H9 (cell line): ENCODE measurements at regions not wholly inside any gene's neighbourhood (a gene's known extent, or its start where the extent isn't known, plus 50 kb on each side); places are given as distances from the start of the nearest gene placed in this dataset.
"Not testable (repeated sequence)": the region's sequence is repeated elsewhere in the genome, so short reads cannot be mapped to it uniquely, and the experiment has no call there.

ENCODE experiments used
- DNase-seq: peaks from one replicate; pipeline ENCODE4 v3.0.0-alpha.2; 2017
- H2AFZ ChIP-seq: one replicate; pipeline ENCODE4 v1.6.1; 2013; ENCODE audit warnings: mild to moderate bottlenecking, low read length, control low read depth, moderate library complexity
- H2AK5ac ChIP-seq: 2 replicates; pipeline ENCODE4 v1.6.1; 2013; ENCODE audit warnings: low read length, control low read depth, mixed read lengths; ENCODE audit not compliant: insufficient read length
- H2BK120ac ChIP-seq: one replicate; pipeline ENCODE4 v1.6.1; 2013; ENCODE audit warnings: low read depth, mild to moderate bottlenecking, low read length, control low read depth, inconsistent platforms; ENCODE audit not compliant: poor library complexity, severe bottlenecking
- H2BK12ac ChIP-seq: 2 replicates; pipeline ENCODE4 v1.6.1; 2013; ENCODE audit warnings: low read length, control low read depth, mixed read lengths, low read depth; ENCODE audit not compliant: insufficient read length
- H2BK15ac ChIP-seq: 2 replicates; pipeline ENCODE4 v1.6.1; 2013; ENCODE audit warnings: low read depth, low read length, control low read depth
- H2BK20ac ChIP-seq: one replicate; pipeline ENCODE4 v1.6.1; 2013; ENCODE audit warnings: low read depth, mild to moderate bottlenecking, low read length, control low read depth, inconsistent platforms; ENCODE audit not compliant: poor library complexity, severe bottlenecking
- H2BK5ac ChIP-seq: 2 replicates; pipeline ENCODE4 v1.6.1; 2013; ENCODE audit warnings: low read length, control low read depth, mixed read lengths; ENCODE audit not compliant: insufficient read length
- H3K14ac ChIP-seq: 2 replicates; pipeline ENCODE4 v1.6.1; 2013; ENCODE audit warnings: low read length, control low read depth; ENCODE audit not compliant: insufficient read depth
- H3K18ac ChIP-seq: 2 replicates; pipeline ENCODE4 v1.6.1; 2013; ENCODE audit warnings: low read depth, mild to moderate bottlenecking, mixed read lengths, low read length, control low read depth; ENCODE audit not compliant: insufficient read length
- H3K23ac ChIP-seq: 2 replicates; pipeline ENCODE4 v1.6.1; 2013; ENCODE audit warnings: low read length, control low read depth, mixed read lengths, low read depth; ENCODE audit not compliant: insufficient read length
- H3K23me2 ChIP-seq: 2 replicates; pipeline ENCODE4 v1.6.1; 2013; ENCODE audit warnings: low read depth, mild to moderate bottlenecking, mixed read lengths, low read length, control low read depth; ENCODE audit not compliant: insufficient read length, poor library complexity, severe bottlenecking
- H3K27ac ChIP-seq: 2 replicates; pipeline ENCODE4 v1.5.1; 2013; ENCODE audit warnings: low read length, control low read depth, mixed read lengths, low read depth; ENCODE audit not compliant: insufficient read length
- H3K27me3 ChIP-seq: 2 replicates; pipeline ENCODE4 v1.6.1; 2013; ENCODE audit warnings: low read length, control low read depth, inconsistent platforms; ENCODE audit not compliant: insufficient read depth
- H3K4ac ChIP-seq: 2 replicates; pipeline ENCODE4 v1.6.1; 2013; ENCODE audit warnings: low read depth, mild to moderate bottlenecking, control low read depth, inconsistent platforms, low read length, moderate library complexity
- H3K4me1 ChIP-seq: 2 replicates; pipeline ENCODE4 v1.6.1; 2013; ENCODE audit warnings: low read length, control low read depth, inconsistent platforms; ENCODE audit not compliant: insufficient read depth
- H3K4me2 ChIP-seq: 2 replicates; pipeline ENCODE4 v1.6.1; 2013; ENCODE audit warnings: low read length, control low read depth, mixed read lengths; ENCODE audit not compliant: insufficient read length, insufficient read depth
- H3K56ac ChIP-seq: 2 replicates; pipeline ENCODE4 v1.6.1; 2013; ENCODE audit warnings: low read depth, mild to moderate bottlenecking, mixed read lengths, low read length, control low read depth; ENCODE audit not compliant: insufficient read length
- H3K79me1 ChIP-seq: 2 replicates; pipeline ENCODE4 v1.6.1; 2013; ENCODE audit warnings: low read depth, mild to moderate bottlenecking, moderate library complexity, low read length, control low read depth, inconsistent platforms; ENCODE audit not compliant: insufficient read depth, poor library complexity, severe bottlenecking
- H3K79me2 ChIP-seq: 2 replicates; pipeline ENCODE4 v1.6.1; 2013; ENCODE audit warnings: low read length, control low read depth, inconsistent platforms; ENCODE audit not compliant: insufficient read depth
- H3K9ac ChIP-seq: 2 replicates; pipeline ENCODE4 v1.6.1; 2013; ENCODE audit warnings: low read length, control low read depth, mixed read lengths; ENCODE audit not compliant: insufficient read length; ENCODE audit errors: extremely low read depth
- H3K9me3 ChIP-seq: one replicate; pipeline ENCODE4 v1.6.1; 2013; ENCODE audit warnings: low read depth, low read length, inconsistent platforms; ENCODE audit not compliant: control insufficient read depth
- H3T11ph ChIP-seq: one replicate; pipeline ENCODE4 v1.6.1; 2013; ENCODE audit warnings: mild to moderate bottlenecking, low read length, control low read depth, inconsistent platforms
- H4K20me1 ChIP-seq: one replicate; pipeline ENCODE4 v1.6.1; 2013; ENCODE audit not compliant: control insufficient read depth, insufficient read length, insufficient read depth
- H4K5ac ChIP-seq: 2 replicates; pipeline ENCODE4 v1.6.1; 2013; ENCODE audit warnings: low read depth, mild to moderate bottlenecking, mixed read lengths, low read length, control low read depth; ENCODE audit not compliant: insufficient read length
- H4K8ac ChIP-seq: replicated peaks from 2 replicates; pipeline ENCODE4 v1.6.1; 2013; ENCODE audit warnings: low read length, control low read depth, mixed read lengths, low read depth; ENCODE audit not compliant: insufficient read length
- H4K91ac ChIP-seq: 2 replicates; pipeline ENCODE4 v1.6.1; 2013; ENCODE audit warnings: low read depth, mild to moderate bottlenecking, moderate library complexity, mixed read lengths, low read length, control low read depth; ENCODE audit not compliant: insufficient read length
- H3K27ac Mint-ChIP-seq, 3 experiments: 2 replicates in 2 of 3; 3 replicates in 1 of 3; pipeline ENCODE4 v1.8.0; 2020 to 2021; ENCODE audit warnings: mixed read lengths in 3 of 3, mild to moderate bottlenecking in 1 of 3, moderate library complexity in 1 of 3
- H3K27me3 Mint-ChIP-seq: 2 replicates; pipeline ENCODE4 v1.8.0; 2021; ENCODE audit warnings: low read depth, mild to moderate bottlenecking, moderate library complexity, mixed read lengths
- H3K36me3 Mint-ChIP-seq, 3 experiments: 2 replicates in 2 of 3; 3 replicates in 1 of 3; pipeline ENCODE4 v1.8.0; 2020 to 2021; ENCODE audit warnings: low read depth in 3 of 3, mixed read lengths in 3 of 3; ENCODE audit not compliant: insufficient read depth in 1 of 3
- H3K4me1 Mint-ChIP-seq, 2 experiments: 2 replicates each; pipeline ENCODE4 v1.8.0; 2020; ENCODE audit warnings: mixed read lengths in 2 of 2
- H3K4me3 Mint-ChIP-seq, 2 experiments: 2 replicates in 1 of 2; 3 replicates in 1 of 2; pipeline ENCODE4 v1.8.0; 2020 to 2021; ENCODE audit warnings: mild to moderate bottlenecking in 2 of 2, mixed read lengths in 2 of 2, moderate library complexity in 1 of 2
- H3K9me3 Mint-ChIP-seq, 2 experiments: 2 replicates in 1 of 2; 3 replicates in 1 of 2; pipeline ENCODE4 v1.8.0; 2020; ENCODE audit warnings: mild to moderate bottlenecking in 2 of 2, mixed read lengths in 2 of 2, moderate library complexity in 1 of 2
- WGBS: extraction: QIAGEN DNeasy Blood & Tissue Kit; methylation state at CpG from one replicate; pipeline ENCODE4 v1.1.7; 2013; ENCODE audit warnings: missing lambda C conversion rate, low lambda C conversion rate, mixed read lengths; ENCODE audit not compliant: insufficient read length; ENCODE audit errors: extremely low coverage; 5-methylcytosine and 5-hydroxymethylcytosine counted together

DNA sequence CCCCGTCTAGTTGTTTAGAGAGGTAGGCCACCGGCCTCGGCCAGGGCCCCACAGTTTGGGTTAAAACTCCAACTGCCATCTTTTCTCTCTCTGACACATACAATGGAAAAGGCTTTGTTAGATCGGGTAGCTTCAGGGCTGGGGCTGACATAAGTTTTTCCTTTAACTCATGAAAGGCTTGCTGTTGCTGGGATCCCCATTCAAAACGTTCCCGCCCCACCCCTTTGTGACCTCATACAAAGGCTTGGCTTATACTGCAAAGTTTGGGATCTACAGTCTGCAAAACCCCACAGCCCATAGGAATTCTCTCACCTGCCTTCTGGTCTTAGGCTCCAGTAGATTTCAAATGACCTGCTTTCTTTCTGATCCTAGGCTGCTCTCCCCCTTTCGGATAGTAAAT lies 154.1 kb downstream of the UNC93B1 start:
- not testable (repeated sequence) for H4K91ac ChIP-seq, H3K27me3 Mint-ChIP-seq, H3K4me2 ChIP-seq, H3K23ac ChIP-seq, H2AK5ac ChIP-seq, H2BK120ac ChIP-seq, H3K27ac Mint-ChIP-seq, H3K9me3 ChIP-seq, H3K23me2 ChIP-seq, H3K9ac ChIP-seq, H4K5ac ChIP-seq, H3T11ph ChIP-seq, H3K79me1 ChIP-seq, H4K20me1 ChIP-seq, H2BK12ac ChIP-seq, H3K56ac ChIP-seq, H3K27ac ChIP-seq, H3K4me1 ChIP-seq, H3K36me3 Mint-ChIP-seq, H2BK15ac ChIP-seq, H2AFZ ChIP-seq, H3K4ac ChIP-seq, H3K79me2 ChIP-seq, H3K4me3 Mint-ChIP-seq, H3K14ac ChIP-seq, H2BK5ac ChIP-seq, H3K27me3 ChIP-seq, H3K18ac ChIP-seq, H2BK20ac ChIP-seq, DNase-seq, H4K8ac ChIP-seq
- WGBS = no CpG with 5 or more reads among the region's 7 CpGs
- peaks cover 21 to 46% of the 10 kb centered on the region in 2 experiments for H3K4me1 Mint-ChIP-seq
- peaks cover 0 to 11% of the 10 kb centered on the region in 2 experiments; a peak in 3 of 5 replicates for H3K9me3 Mint-ChIP-seq
